NT2/D1 (cell line): ENCODE measurements at regions not wholly inside any gene's neighbourhood (a gene's known extent, or its start where the extent isn't known, plus 50 kb on each side); places are given as distances from the start of the nearest gene placed in this dataset.
"Not testable (repeated sequence)": the region's sequence is repeated elsewhere in the genome, so short reads cannot be mapped to it uniquely, and the experiment has no call there.

Experiments
- DNase-seq: peaks from one replicate; pipeline ENCODE4 v3.0.0-alpha.2; 2011; ENCODE audit warnings: low read depth, low spot score
- H3K27me3 ChIP-seq: 2 replicates; pipeline ENCODE4 v1.6.0; 2011; ENCODE audit warnings: mild to moderate bottlenecking; ENCODE audit not compliant: insufficient read length, insufficient read depth
- H3K36me3 ChIP-seq: 2 replicates; pipeline ENCODE4 v1.6.1; 2011; ENCODE audit warnings: mild to moderate bottlenecking, low read length, mixed read lengths; ENCODE audit not compliant: insufficient read depth, insufficient read length
- H3K4me1 ChIP-seq: 2 replicates; pipeline ENCODE4 v1.5.1; 2011; ENCODE audit not compliant: insufficient read depth, insufficient read length
- H3K4me3 ChIP-seq: 2 replicates; pipeline ENCODE4 v1.5.1; 2011; ENCODE audit warnings: low read depth; ENCODE audit not compliant: insufficient read length
- H3K9ac ChIP-seq: 2 replicates; pipeline ENCODE4 v1.6.0; 2011; ENCODE audit warnings: low read depth; ENCODE audit not compliant: insufficient read length
- H3K9me3 ChIP-seq: 2 replicates; pipeline ENCODE4 v1.5.1; 2011; ENCODE audit warnings: mild to moderate bottlenecking, low read length; ENCODE audit not compliant: insufficient read depth
- SUZ12 ChIP-seq: IDR thresholded peaks from 2 replicates; pipeline ENCODE4 v1.6.1; 2011; ENCODE audit not compliant: insufficient read length, insufficient read depth; ENCODE audit errors: extremely low read depth
- YY1 ChIP-seq: IDR thresholded peaks from 2 replicates; pipeline ENCODE4 v1.6.1; 2011; ENCODE audit not compliant: insufficient read length, insufficient read depth
- ZNF274 ChIP-seq: IDR thresholded peaks from 2 replicates; pipeline ENCODE4 v1.6.1; 2011; ENCODE audit warnings: mild to moderate bottlenecking, low read depth, low read length

DNA sequence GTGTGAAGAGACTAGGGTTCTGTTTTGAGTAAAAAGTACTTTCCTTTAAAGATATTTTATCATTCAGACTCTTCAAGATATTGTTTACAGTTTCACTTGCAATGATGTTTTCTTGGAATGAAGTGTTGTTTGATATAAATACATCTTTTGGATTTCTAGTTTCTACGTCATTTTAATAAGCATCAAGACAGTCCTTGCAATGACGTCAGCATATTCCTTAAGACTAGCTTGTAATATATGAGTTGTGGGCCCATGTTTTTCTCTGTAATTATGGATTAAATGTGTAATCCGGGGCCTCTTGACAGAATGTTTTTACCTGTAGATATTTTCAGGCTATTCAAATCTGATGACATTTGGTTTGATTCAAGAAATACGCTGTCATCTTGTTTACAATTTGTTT, 66.1 kb downstream of the RBMX2 start:
- Histone ChIP-seq H3K9me3 (no peaks in the 10 kb centered on the region), H3K36me3 (no peaks in the 10 kb centered on the region), H3K9ac (no peak overlapping the region), H3K4me3 (no peak overlapping the region), H3K4me1 (no peaks in the 10 kb centered on the region), H3K27me3 (no peaks in the 10 kb centered on the region)
- no peak for DNase-seq
- TF ChIP-seq SUZ12 (no peak), ZNF274 (no peak), YY1 (no peak)

DNA sequence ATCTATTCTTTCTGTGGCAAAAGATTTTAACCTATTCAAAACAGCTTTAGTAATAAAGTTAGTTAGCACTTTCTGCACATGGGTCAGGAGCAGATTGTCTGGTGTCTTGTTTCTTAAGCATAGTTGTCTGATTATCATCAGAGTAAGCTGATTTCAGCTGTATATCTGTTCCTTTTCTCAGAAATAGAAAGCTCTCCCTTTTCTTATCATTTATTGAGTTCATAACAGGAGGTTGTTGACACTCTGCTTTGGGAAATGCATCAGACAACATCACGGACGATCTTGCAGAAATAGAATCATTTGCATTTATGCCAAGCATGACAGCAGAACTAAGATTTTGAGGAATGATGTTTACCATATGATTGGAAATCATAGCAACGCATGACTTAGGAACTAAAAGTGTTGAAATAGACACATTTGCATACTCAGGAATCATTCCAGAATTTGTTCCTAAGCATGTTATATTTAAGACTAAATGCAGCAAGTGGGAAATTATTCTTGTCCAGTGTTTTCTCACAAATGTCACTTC, 66.7 kb downstream of the RBMX2 start:
- Histone ChIP-seq H3K27me3 (no peaks in the 10 kb centered on the region), H3K4me1 (no peaks in the 10 kb centered on the region)

DNA sequence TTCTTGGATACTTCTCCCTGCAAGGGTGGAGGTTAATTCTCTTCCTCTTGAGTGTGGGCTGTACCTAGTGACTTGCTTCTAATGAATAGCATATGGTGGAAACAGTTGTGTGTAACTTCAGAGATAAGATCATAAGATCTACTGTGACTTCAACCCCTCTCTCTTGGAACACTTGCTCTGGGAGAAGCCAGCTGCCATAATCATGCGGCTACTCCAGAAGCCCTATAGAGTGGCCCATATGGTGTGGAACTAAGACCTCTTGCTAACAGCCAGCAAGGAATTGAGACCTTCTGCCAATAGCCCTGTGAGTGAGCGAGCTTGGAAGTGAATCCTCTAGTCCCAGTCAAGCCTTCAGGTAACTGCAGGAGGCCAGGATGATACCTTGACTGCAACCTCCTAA, 81.1 kb downstream of the RBMX2 start:
- Histone ChIP-seq H3K4me3 (no peak overlapping the region), H3K9ac (no peak overlapping the region)
- DNase-seq, result no peak

More for the DNA sequence above, 66.7 kb downstream of the RBMX2 start:
- no peak overlapping the region for H3K4me3 ChIP-seq
- H3K9ac ChIP-seq, result no peak overlapping the region
- H3K36me3 ChIP-seq, result no peaks in the 10 kb centered on the region
- no peak for DNase-seq
- TF ChIP-seq ZNF274 (no peak), YY1 (no peak), SUZ12 (no peak)
- no peaks in the 10 kb centered on the region for H3K9me3 ChIP-seq

DNA sequence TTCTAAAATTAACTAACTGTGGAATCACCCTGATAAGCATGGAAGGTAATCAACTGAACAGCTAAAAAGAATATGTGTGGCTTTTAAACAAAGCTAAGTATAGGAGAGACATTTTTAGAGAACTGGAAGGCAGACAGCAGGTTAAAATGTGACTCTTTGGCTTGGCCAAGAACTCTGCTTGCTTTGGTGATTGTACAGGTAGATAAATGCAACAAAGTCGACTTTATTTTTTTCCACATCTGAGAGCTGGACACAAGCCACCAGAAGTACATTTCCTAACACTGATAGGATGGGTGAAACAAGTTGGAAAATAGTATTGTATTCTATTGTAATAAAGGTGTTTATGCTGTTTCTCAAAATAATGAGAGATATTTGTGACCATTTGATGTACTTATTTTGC, 84.1 kb downstream of the RBMX2 start:
- DNase-seq, result no peak
- Histone ChIP-seq H3K4me3 (no peak overlapping the region), H3K36me3 (no peaks in the 10 kb centered on the region), H3K9ac (no peak overlapping the region), H3K9me3 (no peaks in the 10 kb centered on the region), H3K4me1 (no peaks in the 10 kb centered on the region), H3K27me3 (no peaks in the 10 kb centered on the region)
- TF ChIP-seq YY1 (no peak), ZNF274 (no peak), SUZ12 (no peak)

More for the DNA sequence above, 81.1 kb downstream of the RBMX2 start:
- no peaks in the 10 kb centered on the region for H3K4me1 ChIP-seq
- no peak for TF ChIP-seq ZNF274
- H3K36me3 ChIP-seq, result no peaks in the 10 kb centered on the region
- H3K27me3 ChIP-seq, result no peaks in the 10 kb centered on the region
- no peaks in the 10 kb centered on the region for H3K9me3 ChIP-seq

DNA sequence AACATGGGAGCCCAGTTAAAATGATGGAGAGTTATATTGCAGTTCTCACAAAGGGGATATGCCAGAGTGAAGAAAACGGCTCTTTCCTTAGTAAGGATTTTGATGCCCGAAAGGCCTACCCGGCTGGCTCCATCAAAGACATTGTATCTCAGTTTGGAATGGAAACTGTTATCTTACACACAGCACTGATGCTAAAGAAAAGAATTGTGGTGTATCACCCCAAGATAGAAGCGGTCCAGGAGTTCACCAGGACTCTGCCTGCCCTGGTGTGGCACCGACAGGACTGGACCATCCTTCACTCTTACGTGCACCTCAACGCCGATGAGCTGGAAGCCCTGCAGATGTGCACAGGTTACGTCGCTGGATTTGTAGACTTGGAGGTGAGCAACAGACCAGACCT, 93.7 kb downstream of the RBMX2 start:
- H3K9me3 ChIP-seq, H3K4me3 ChIP-seq, DNase-seq, H3K27me3 ChIP-seq, H3K9ac ChIP-seq, H3K4me1 ChIP-seq, H3K36me3 ChIP-seq: not testable (repeated sequence)

DNA sequence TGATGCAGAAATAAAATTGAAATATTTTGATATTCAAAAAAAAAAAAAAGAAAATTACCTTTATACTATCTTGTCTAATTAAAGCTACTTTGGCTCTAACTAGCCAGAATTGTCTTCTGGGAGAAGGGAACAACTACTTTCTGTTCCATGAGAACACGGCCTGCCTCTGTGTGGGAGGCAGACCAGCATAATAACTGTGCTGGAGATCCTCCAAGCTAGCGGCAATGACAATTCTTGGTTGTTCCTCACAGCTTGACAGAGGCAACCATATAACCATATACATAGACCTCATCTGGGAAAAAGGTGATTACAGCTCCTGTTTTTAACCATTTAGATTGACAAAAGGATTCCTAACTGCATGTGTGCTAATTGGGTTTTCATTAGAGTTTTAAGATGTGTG, 95.7 kb downstream of the RBMX2 start:
- TF ChIP-seq YY1, result no peak
- no peak for TF ChIP-seq SUZ12
- TF ChIP-seq ZNF274, result no peak
- H3K27me3 ChIP-seq, result peaks cover 3% of the 10 kb centered on the region

DNA sequence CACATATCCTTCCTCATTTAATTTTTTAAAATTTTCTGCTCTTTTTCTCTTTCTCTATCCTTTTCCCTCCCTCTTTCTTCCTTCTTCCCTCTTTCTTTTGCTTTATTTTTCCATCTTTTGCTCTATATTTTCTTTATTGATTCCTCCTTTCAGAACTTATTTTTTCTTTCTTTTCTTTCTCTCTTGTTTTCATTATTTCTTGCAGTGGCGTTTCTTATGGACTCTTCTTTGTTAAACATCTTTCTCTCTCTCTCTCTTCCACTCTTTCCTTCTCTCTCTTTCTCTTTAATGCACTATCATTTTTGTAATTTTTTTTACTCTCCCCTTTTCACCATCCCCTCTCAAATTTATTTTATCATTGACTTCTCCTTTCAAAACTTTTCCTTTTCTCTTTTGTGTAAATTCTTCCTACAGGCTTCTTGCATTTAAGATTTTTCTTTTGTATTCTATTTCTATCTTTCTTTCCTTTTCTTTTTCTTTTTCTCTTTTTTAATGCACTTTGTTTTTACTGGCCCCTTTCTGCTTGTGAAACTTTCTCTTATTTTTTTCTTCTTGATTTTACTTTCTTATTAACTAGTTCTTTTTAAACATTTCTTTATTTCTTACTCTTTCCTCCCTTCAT, 97.0 kb downstream of the RBMX2 start:
- no peaks in the 10 kb centered on the region for H3K4me1 ChIP-seq
- no peak for DNase-seq
- H3K4me3 ChIP-seq, result no peak overlapping the region
- TF ChIP-seq SUZ12, result no peak
- TF ChIP-seq ZNF274, result no peak
- TF ChIP-seq YY1, result no peak
- H3K9ac ChIP-seq, result no peak overlapping the region
- no peaks in the 10 kb centered on the region for H3K9me3 ChIP-seq
- H3K27me3 ChIP-seq, result peaks cover 3% of the 10 kb centered on the region
- no peaks in the 10 kb centered on the region for H3K36me3 ChIP-seq

More for the DNA sequence above, 95.7 kb downstream of the RBMX2 start:
- Histone ChIP-seq H3K9me3 (no peaks in the 10 kb centered on the region), H3K4me3 (no peak overlapping the region), H3K36me3 (no peaks in the 10 kb centered on the region), H3K4me1 (no peaks in the 10 kb centered on the region), H3K9ac (no peak overlapping the region)
- no peak for DNase-seq

DNA sequence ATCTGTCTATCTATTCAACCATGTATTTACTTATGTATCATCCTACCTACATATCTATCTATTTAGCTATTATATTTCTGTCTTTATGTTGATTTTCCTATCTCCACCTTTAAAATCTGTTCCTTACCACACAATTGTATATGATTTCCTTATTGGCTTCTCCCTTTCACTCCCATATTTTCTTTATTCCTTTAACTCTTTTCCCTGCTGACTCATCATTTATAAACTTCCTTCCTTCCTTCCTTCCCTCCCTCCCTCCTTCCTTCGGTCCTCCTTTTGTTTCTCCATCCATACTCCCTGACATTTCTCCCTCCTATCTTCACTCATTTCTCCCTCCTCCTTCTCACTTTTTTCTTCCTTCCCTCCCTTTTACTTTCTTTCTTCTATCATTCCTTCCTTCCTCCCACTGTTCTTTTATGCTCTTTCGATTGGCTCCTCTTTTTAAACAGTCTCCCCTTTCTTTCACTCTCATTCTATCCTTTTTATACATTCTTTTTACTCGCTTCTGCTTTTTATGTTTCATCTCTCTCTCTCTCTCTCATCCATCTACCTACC, 100.3 kb downstream of the RBMX2 start:
- H3K4me3 ChIP-seq, result no peak overlapping the region
- no peaks in the 10 kb centered on the region for H3K9me3 ChIP-seq
- no peaks in the 10 kb centered on the region for H3K4me1 ChIP-seq
- H3K27me3 ChIP-seq, result peaks cover 3% of the 10 kb centered on the region
- DNase-seq, result no peak
- H3K36me3 ChIP-seq, result no peaks in the 10 kb centered on the region
- H3K9ac ChIP-seq, result no peak overlapping the region
- TF ChIP-seq ZNF274 (no peak), YY1 (no peak), SUZ12 (no peak)
